NB4 (cell line): ENCODE measurements at regions not wholly inside any gene's neighbourhood (a gene's known extent, or its start where the extent isn't known, plus 50 kb on each side); places are given as distances from the start of the nearest gene placed in this dataset.

Experiments used
- DNase-seq: peaks from one replicate; pipeline ENCODE4 v3.0.0; 2010; ENCODE audit warnings: low read depth
- H3K4me3 ChIP-seq: one replicate; pipeline ENCODE4 v1.5.1; 2011; ENCODE audit warnings: mild to moderate bottlenecking, low read depth, low read length, moderate library complexity
- MYC ChIP-seq: IDR thresholded peaks from 2 replicates; pipeline ENCODE4 v1.6.1; 2011; ENCODE audit warnings: low read depth, low read length
- POLR2A ChIP-seq: IDR thresholded peaks from 2 replicates; pipeline ENCODE4 v1.6.1; 2011; ENCODE audit warnings: mild to moderate bottlenecking; ENCODE audit not compliant: insufficient read length; ENCODE audit errors: extremely low read depth
- TF ChIP-seq, protein P1 (sequence below): IDR thresholded peaks from one replicate; pipeline ENCODE4 v1.5.1; 2012; ENCODE audit warnings: low read depth, low read length
- TF ChIP-seq, protein P2 (sequence below): IDR thresholded peaks from 2 replicates; pipeline ENCODE4 v1.6.1; 2011; ENCODE audit warnings: low read depth, low read length

- no peak for DNase-seq
- H3K4me3 ChIP-seq, result no peak overlapping the region
- TF ChIP-seq, protein P1, sequence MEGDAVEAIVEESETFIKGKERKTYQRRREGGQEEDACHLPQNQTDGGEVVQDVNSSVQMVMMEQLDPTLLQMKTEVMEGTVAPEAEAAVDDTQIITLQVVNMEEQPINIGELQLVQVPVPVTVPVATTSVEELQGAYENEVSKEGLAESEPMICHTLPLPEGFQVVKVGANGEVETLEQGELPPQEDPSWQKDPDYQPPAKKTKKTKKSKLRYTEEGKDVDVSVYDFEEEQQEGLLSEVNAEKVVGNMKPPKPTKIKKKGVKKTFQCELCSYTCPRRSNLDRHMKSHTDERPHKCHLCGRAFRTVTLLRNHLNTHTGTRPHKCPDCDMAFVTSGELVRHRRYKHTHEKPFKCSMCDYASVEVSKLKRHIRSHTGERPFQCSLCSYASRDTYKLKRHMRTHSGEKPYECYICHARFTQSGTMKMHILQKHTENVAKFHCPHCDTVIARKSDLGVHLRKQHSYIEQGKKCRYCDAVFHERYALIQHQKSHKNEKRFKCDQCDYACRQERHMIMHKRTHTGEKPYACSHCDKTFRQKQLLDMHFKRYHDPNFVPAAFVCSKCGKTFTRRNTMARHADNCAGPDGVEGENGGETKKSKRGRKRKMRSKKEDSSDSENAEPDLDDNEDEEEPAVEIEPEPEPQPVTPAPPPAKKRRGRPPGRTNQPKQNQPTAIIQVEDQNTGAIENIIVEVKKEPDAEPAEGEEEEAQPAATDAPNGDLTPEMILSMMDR, result no peak
- no peak for TF ChIP-seq MYC
- no peak for TF ChIP-seq POLR2A
- TF ChIP-seq, protein P2, sequence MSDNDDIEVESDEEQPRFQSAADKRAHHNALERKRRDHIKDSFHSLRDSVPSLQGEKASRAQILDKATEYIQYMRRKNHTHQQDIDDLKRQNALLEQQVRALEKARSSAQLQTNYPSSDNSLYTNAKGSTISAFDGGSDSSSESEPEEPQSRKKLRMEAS, result no peak
Observed at GRCh38 chr21:25215698-25216384, 391.4 kb downstream of the MRPL39 start.

- no peak for DNase-seq
- TF ChIP-seq, protein P2, result no peak
- TF ChIP-seq POLR2A (no peak), MYC (no peak)
- TF ChIP-seq, protein P1, result no peak
- H3K4me3 ChIP-seq, result no peak overlapping the region
Observed at GRCh38 chr21:25214676-25215075, 392.6 kb downstream of the MRPL39 start.

DNA sequence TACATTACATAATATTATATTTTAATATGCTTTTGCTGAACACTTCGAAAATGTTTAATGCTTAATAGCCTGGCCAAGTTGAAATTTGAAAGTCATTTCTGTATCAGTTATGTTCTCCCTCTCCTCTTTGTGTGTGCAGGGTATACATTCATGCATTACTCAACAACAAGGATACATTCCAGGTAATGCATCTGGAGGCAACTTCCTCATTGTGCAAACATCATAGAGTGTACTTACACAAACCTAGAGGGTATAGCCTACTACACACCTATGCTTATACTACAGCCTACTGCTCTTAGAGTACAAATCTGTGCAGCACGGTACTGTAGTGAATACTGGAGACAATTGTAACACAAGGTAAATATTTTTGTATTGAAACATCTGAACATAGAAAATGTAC lies 407.3 kb downstream of the MRPL39 start:
- DNase-seq, result no peak
- no peak for TF ChIP-seq MYC
- TF ChIP-seq, protein P1, result no peak
- no peak for TF ChIP-seq POLR2A
- TF ChIP-seq, protein P2, result no peak
- H3K4me3 ChIP-seq, result no peak overlapping the region

DNA sequence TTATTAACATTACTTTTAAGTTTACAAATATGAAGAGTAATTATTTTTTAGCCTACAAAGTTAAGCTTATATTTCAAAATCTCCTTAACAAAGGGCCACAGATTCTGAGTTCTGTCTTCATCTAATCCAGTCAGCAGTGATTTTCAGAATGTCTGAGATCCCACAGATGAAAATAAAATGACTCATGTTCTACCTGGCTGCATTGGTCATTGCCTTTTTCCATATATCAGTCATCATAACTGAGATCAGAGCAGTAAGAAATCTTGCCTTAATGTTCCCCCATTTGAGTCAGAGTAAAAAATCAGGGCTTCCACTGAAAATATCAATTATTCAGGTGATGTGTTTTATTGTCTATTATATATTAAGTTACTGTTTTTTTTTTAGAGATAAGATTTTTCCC lies 416.1 kb downstream of the MRPL39 start:
- TF ChIP-seq, protein P1, result no peak
- no peak for TF ChIP-seq POLR2A
- TF ChIP-seq, protein P2, result no peak
- TF ChIP-seq MYC, result no peak
- DNase-seq, result no peak
- no peak overlapping the region for H3K4me3 ChIP-seq

DNA sequence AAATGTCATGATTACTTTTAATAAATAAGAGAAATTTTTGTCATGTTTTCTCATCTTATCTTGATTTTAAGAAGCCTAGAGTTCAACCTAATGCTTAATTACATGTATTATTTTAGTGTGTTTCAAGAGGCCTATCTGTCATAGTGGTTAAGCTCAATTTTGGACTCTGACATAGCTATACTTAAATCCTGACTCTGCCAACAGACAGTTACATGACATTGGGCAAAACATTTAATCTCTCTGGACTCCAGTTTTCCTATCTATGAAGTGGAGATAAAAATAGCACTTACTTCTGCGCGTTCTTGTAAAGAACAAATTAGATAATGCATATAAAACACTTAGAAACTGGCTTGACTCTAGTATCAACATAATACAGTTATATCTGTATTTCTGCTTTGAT lies 417.8 kb downstream of the MRPL39 start:
- H3K4me3 ChIP-seq, result no peak overlapping the region
- DNase-seq, result no peak
- TF ChIP-seq POLR2A, result no peak
- TF ChIP-seq, protein P2, result no peak
- TF ChIP-seq, protein P1, result no peak
- no peak for TF ChIP-seq MYC
